HG03025 (cell line): ENCODE measurements at regions not wholly inside any gene's neighbourhood (a gene's known extent, or its start where the extent isn't known, plus 50 kb on each side); places are given as distances from the start of the nearest gene placed in this dataset.
A peak's percentile ranks its signal among the peaks of the same experiment; 100 is the strongest.

ENCODE experiments used
- ATAC-seq: cut with Tn5 transposase; IDR thresholded peaks from one replicate; pipeline ENCODE4 v1.9.1; 2021; ENCODE audit warnings: mild to moderate bottlenecking, moderate library complexity; ENCODE audit not compliant: unreplicated experiment, low FRiP score

GRCh38 chr3:168485936-168486335 lies 390.2 kb upstream of the GOLIM4 start:
- no peak for ATAC-seq

- ATAC-seq: no peak
Observed at GRCh38 chr3:168476360-168476980, 380.7 kb upstream of the GOLIM4 start.

GRCh38 chr3:168475704-168476103 lies 380.0 kb upstream of the GOLIM4 start:
- no peak for ATAC-seq

- ATAC-seq: no peak
Observed at GRCh38 chr3:168473334-168473890, 377.7 kb upstream of the GOLIM4 start.

- no peak for ATAC-seq
Observed at GRCh38 chr3:168472783-168473182, 377.1 kb upstream of the GOLIM4 start.

- ATAC-seq: no peak
Observed at GRCh38 chr3:168470380-168470779, 374.7 kb upstream of the GOLIM4 start.

GRCh38 chr3:168469436-168469835 lies 373.7 kb upstream of the GOLIM4 start:
- ATAC-seq: no peak

- ATAC-seq: peak; percentile 82
Observed at GRCh38 chr3:168467115-168467714, 371.5 kb upstream of the GOLIM4 start.

GRCh38 chr3:168461793-168462192 lies 366.1 kb upstream of the GOLIM4 start:
- no peak for ATAC-seq

- ATAC-seq: no peak
Observed at GRCh38 chr3:168459226-168459784, 363.6 kb upstream of the GOLIM4 start.

GRCh38 chr3:168457954-168458539 lies 362.3 kb upstream of the GOLIM4 start:
- no peak for ATAC-seq

- no peak for ATAC-seq
Observed at GRCh38 chr3:168455814-168456213, 360.1 kb upstream of the GOLIM4 start.

GRCh38 chr3:168453623-168454022 lies 357.9 kb upstream of the GOLIM4 start:
- no peak for ATAC-seq

GRCh38 chr3:168443965-168444364 lies 348.2 kb upstream of the GOLIM4 start:
- ATAC-seq: no peak

- no peak for ATAC-seq
Observed at GRCh38 chr3:168442502-168442901, 346.8 kb upstream of the GOLIM4 start.

- ATAC-seq: no peak
Observed at GRCh38 chr3:168436245-168436724, 340.6 kb upstream of the GOLIM4 start.

GRCh38 chr3:168431491-168431890 lies 335.8 kb upstream of the GOLIM4 start:
- no peak for ATAC-seq

- no peak for ATAC-seq
Observed at GRCh38 chr3:168427835-168428475, 332.2 kb upstream of the GOLIM4 start.

- ATAC-seq: no peak
Observed at GRCh38 chr3:168427156-168427555, 331.4 kb upstream of the GOLIM4 start.

- no peak for ATAC-seq
Observed at GRCh38 chr3:168425936-168426595, 330.3 kb upstream of the GOLIM4 start.
